K562 (cell line): ENCODE measurements at regions not wholly inside any gene's neighbourhood (a gene's known extent, or its start where the extent isn't known, plus 50 kb on each side); places are given as distances from the start of the nearest gene placed in this dataset.

ENCODE experiments used
- HMGXB4 ChIP-seq: sonication (generic); formaldehyde crosslinking; IDR thresholded peaks from 2 replicates; pipeline ENCODE4 v1.8.1; 2023; ENCODE audit warnings: mild to moderate bottlenecking, missing genetic modification reagents
- KDM5B ChIP-seq: fragments of 200-600 bp; sonication (generic); IDR thresholded peaks from 2 replicates; pipeline ENCODE4 v1.6.1; 2012; ENCODE audit warnings: low read depth, mild to moderate bottlenecking, moderate library complexity, low read length, control low read depth, inconsistent platforms; ENCODE audit not compliant: insufficient replicate concordance
- MCM2 ChIP-seq: fragments of 450-650 bp; IDR thresholded peaks from 2 replicates; pipeline ENCODE4 v1.6.1; 2017; ENCODE audit warnings: low read depth, mild to moderate bottlenecking
- MGA ChIP-seq: fragments of 450-650 bp; IDR thresholded peaks from 2 replicates; pipeline ENCODE4 v1.6.1; 2016; ENCODE audit warnings: mild to moderate bottlenecking, moderate library complexity
- RNF219 ChIP-seq: fragments of 250-450 bp; sonication (Bioruptor Pico); IDR thresholded peaks from 2 replicates; pipeline ENCODE4 v1.5.0; 2022; ENCODE audit warnings: mild to moderate bottlenecking
- TAF15 ChIP-seq: fragments of 200-400 bp; formaldehyde crosslinking; IDR thresholded peaks from 2 replicates; pipeline ENCODE4 v1.6.1; 2017; ENCODE audit warnings: mild to moderate bottlenecking, low read depth, low read length, moderate library complexity
- ZBTB8A ChIP-seq: fragments of 450-650 bp; IDR thresholded peaks from 2 replicates; pipeline ENCODE4 v1.6.1; 2018; ENCODE audit warnings: mild to moderate bottlenecking, moderate library complexity; ENCODE audit not compliant: partially characterized antibody
- TF ChIP-seq, protein P1 (sequence below): fragments of 450-650 bp; conservative IDR thresholded peaks from 2 replicates; pipeline ENCODE4 v1.6.1; 2016; ENCODE audit warnings: missing genetic modification characterization, low read depth, mild to moderate bottlenecking, control low read depth, missing compliant biosample characterization

- TF ChIP-seq MGA (peak; percentile 48; the same call in 1 of the 2 replicates), TAF15 (no peak), KDM5B (no peak), RNF219 (CRISPR knock-in tag) (no peak), MCM2 (no peak), ZBTB8A (no peak), HMGXB4 (CRISPR knock-in tag) (no peak)
- TF ChIP-seq, protein P1, sequence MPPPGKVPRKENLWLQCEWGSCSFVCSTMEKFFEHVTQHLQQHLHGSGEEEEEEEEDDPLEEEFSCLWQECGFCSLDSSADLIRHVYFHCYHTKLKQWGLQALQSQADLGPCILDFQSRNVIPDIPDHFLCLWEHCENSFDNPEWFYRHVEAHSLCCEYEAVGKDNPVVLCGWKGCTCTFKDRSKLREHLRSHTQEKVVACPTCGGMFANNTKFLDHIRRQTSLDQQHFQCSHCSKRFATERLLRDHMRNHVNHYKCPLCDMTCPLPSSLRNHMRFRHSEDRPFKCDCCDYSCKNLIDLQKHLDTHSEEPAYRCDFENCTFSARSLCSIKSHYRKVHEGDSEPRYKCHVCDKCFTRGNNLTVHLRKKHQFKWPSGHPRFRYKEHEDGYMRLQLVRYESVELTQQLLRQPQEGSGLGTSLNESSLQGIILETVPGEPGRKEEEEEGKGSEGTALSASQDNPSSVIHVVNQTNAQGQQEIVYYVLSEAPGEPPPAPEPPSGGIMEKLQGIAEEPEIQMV (tag): peak; percentile 86
Observed at GRCh38 chr10:75294866-75295701, 59.3 kb upstream of the COMTD1 start (continued).
